Hematopoietic multipotent progenitor cell (in vitro differentiated cells): ENCODE measurements at regions not wholly inside any gene's neighbourhood (a gene's known extent, or its start where the extent isn't known, plus 50 kb on each side); places are given as distances from the start of the nearest gene placed in this dataset.
"Not testable (repeated sequence)": the region's sequence is repeated elsewhere in the genome, so short reads cannot be mapped to it uniquely, and the experiment has no call there.

Experiments used
- DNase-seq, 3 donors: peaks; one replicate each; pipeline ENCODE4 v3.0.0-alpha.2; 2011 to 2015; ENCODE audit warnings: low read depth in 2 of 3, low spot score in 2 of 3

DNA sequence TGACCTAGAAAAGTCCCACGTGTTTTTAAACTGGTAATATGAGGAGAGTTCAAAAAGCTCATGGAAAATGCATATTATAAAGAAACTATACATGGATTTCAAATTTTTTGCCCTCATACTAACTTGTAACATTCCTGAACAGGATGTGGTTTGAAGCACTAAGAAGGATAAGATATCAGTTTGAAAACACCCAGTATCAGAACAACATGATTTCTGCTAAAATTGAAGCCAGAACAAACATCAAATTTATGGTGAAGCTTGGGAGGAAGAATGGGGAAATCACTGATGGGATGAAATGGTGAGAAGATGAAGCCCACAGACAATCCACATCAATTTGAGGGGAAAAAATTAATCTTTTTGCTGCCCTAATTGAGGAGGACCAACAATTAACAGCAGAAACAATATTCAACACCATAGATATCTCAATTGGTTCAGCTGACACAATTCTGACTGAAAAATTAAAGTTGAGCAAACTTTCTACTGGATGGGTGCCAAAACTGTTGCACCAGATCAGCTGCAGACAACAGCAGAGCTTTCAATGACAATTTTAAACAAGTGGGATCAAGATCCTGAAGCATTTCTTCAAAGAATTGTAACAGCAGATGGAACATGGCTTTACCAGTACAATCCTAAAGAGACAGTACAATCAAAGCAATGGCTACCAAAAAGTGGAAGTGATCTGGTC lies 113.2 kb upstream of the SNX2 start:
- DNase-seq = no peak

DNA sequence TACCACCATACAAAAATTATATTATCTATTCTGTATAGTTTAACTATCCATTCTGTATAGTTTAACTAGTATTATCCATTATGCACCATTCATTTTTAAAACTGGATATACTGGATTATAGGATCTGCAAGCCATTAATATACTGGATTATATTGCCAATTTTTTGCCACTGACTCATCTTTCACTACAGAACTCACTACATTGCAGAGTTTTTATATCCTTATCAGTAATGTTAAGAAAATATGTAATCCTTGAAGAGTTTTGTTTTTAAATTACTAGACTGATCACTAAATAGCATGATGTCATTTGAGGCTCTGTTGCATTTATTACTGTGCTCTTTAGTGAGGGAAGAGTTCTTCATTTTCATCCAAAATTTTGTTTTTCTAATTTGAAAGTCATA lies 109.8 kb upstream of the SNX2 start:
- DNase-seq = no peak

DNA sequence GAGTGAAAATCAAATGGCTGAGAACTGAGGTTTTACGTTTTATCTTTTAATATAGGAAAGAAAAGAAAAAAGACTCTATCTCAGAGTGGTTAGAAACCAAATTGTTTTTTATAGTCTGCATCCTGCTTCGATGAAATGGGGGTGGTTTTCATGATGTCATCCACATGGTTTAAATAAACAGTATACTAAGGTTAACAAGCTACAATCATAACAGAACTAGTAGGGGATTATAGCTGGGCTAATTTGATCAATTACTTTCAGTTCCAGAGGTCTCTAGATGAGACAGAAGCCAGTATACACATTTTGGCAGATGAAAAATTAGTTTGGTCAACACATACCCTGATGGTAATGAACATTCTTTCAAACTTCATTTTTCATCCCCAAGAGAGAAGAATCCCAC lies 106.3 kb upstream of the SNX2 start:
- DNase-seq = no peak

DNA sequence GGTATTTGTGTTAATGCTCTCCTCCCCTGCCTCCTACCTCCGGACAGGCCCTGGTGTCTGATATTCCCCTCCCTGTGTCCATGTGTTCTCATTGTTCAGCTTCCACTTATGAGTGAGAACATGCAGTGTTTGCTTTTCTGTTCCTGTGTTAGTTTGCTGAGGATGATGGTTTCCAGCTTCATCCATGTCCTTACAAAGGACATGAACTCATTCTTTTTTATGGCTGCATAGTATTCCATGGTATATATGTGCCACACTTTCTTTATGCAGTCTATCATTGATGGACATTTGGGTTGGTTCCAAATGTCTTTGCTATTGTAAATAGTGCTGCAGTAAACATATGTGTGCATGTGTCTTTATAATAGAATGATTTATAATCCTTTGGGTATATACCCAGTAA lies 105.2 kb upstream of the SNX2 start:
- not testable (repeated sequence) for DNase-seq

DNA sequence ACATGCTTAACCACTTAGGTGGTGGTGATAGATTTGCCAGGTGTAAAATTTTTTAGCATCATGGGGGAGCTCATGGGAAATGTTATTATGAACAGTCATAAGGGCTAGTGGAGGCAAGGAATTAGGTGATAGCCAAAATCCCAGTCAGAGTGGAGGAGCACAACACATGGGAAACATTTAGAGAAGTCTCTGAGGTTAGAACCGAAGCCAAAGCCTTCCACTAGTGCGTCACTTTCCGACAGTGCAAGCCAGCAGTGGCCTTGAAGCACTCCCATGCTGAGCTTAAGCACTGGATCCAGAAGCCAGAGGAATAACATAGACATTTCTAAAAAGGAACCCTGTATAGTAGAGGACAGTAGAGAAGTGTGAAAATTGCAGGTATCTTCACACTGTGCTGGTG lies 101.5 kb upstream of the SNX2 start:
- no peak for DNase-seq

DNA sequence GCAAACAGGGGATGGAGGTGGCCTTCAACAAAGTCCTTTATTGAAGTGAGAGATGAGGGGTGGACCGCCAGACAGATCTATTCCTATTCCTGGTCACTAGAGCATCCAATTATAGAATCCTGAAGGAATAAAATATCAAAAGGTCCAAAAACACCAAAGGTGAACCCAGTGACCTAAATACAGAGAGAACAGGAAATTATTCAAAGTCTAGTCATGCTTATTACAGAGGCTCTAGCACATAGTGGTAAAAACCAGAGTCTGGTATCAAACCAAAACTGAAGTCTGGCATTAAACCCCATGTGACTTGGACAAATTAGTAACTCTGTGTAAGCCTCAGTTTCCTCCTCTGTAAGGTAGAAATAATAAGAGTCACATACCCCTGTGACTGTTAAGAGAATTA lies 100.5 kb upstream of the SNX2 start:
- DNase-seq = no peak

DNA sequence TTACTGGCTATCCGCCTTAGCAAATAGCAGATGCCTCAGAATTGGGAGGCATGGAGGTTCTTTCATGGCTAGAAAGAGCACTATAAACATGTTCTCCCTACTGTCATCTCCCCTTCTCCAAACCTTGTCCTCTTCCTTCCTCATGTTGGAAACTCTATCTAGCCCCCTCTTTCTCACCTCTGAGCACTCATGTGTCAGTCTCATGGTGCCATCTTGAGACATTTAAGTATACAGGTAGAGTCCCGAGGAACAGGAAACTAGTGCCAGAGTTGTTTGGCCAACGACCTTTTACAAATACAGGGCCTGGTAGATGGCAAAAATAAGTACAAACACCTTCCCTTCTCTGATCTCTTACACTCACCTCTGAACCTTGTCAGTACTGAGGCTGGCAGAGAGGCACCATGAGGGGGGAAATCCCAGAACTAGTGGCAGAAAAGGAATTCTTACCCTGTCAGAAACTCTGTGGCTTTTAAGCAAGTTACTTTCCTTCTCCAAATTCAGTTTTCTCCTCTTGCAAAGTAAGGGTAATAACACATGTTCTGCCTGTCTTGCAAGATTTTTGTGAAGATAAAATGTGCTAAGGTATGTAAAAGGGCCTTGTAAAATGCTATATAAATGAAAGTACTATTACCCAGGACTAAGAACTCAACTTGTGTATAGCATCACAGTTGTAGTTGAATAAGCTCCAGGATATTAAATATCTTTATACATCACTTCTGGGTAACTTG lies 94.1 kb upstream of the SNX2 start:
- DNase-seq = no peak

DNA sequence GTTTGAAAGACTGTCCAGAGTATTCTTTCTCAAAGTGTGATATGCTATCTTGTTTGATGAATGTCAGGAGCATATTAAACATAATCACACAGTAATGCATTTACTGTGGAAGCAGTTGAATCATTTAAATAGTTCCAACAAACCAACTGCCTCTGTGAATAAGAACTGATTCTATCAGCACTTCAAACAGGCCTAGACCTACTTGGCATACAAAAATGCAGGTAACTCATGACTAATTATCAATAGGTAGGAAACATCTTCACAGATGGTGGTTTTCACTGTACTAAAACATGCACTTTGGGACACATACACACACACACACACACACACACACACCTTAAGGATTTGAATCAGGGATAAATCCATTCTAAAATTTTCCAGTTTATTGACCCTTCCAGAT lies 91.2 kb upstream of the SNX2 start:
- DNase-seq = no peak

DNA sequence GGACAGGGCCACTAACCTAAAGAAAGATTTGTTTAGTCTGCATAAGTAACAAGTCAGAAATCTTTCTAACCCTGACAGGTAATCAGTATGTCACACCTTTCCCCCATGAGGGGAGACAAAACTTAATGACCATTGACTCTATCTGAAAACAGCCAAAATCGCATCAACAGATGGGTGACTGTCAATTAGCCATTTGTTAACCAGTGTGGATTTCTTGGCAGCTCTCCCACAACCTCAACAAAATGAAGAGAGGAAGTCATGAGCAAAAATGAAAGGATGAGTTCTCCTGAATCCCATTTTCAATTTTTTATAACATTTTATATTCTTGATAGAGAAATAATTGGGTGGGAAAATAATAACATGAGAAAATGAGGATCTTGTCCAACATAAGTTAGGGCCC lies 84.6 kb upstream of the SNX2 start:
- no peak for DNase-seq

DNA sequence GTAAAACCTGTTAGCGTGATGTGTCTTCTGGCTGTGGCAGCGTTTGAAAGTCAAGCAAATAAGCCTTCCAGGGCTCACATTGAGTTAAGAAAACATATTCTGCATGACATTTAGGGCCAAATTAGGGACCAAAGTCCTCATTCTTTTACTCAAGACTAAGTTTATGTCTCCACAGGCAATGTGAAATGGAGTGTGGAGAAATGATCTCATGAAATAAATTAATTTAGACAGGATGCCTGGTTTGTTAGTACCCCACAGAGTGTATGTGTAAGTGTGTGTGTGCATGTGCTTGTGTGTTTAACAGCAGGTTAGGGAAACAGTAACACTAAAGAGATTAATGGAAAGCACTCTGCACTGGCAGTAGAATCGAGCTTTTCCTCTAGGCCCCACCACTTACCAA lies 82.9 kb upstream of the SNX2 start:
- no peak for DNase-seq

DNA sequence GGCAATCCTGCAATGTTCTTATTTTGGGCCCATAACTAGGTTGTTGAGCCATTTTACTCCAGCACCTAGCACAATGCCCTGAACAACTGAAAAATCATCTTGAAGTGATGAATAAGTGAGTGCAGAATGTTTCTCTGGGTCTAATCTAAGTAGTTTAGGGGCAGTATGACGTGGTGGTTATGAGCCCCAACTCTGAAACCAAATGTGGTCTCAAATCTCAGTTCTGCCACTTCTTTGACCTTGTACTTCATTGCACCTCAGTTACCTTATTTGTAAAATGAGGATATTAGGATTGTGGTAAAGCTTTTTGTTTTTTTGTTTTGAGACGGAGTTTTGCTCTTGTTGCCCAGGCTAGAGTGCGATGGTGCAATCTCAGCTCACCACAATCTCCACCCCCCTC lies 80.9 kb upstream of the SNX2 start:
- DNase-seq = no peak

DNA sequence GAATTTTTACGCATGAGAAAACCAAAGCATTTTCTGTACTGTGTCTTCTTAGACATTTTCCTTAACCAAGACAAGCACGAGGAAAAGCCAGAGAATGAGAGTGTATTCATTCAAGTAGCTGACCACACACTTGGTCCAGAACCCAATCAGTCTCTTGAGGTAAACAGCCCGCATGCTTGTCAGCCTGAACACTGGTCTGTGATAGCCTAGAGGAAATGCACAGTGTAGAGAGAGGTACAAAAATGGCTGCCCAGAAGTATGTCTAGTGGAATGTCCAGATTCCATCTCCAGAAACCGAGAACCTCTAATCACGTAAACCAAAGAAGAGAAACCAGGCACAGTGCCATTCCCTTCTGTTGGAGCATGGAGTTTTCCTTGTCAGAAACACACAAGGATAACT lies 80.0 kb upstream of the SNX2 start:
- DNase-seq = no peak

DNA sequence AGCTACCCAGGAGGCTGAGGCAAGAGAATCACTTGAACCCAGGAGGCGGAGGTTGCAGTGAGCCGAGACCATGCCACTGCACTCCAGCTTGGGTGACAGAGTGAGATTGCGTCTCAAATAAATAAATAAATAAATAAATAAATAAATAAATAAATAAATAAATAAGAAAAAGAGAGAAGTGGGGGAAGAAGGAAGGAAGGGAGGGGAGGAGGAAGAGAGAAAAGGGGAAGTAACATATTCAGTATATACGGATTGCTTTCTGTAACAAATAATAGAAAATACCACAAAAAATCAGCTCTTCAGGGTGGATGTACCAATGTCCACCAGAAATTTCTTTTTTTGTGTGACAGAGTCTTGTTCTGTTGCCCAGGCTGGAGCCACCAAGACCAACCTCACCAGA lies 78.1 kb upstream of the SNX2 start:
- DNase-seq = not testable (repeated sequence)

DNA sequence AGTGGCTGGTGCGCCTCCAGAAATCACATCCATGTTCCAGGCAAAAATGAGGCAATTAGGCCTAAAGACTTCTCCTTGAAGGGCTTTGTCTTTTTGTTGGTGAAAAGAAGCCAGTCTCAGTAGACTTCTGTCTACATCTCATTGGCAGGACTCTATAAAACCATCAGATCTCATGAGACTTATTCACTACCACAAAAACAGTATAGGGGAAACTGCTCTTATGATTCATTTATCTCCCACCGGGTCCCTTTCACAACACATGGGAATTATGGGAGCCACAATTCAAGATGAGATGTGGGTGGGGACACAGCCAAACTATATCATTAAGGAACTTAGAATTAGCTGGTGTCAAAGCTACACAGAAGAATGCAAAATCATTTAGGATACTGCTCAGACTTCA lies 77.7 kb upstream of the SNX2 start:
- no peak for DNase-seq

DNA sequence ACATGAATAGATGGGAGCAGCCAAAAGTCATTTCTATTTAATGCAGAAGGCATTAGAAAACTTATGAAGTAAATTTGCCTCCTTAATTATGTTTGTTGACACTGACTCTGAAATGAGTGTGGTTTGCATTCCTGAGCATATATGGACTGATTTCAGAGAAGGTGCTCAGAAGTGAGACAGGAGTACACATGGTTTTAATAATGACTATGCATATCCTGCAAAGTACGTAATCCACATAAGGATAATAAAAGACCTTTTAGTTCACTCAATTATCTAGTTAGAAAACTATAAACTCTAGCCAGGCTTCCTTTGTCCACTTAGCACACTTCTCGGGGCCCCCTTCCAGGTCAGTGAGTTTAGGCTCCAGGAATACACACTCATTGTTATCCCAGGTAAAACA lies 75.7 kb upstream of the SNX2 start:
- no peak for DNase-seq

DNA sequence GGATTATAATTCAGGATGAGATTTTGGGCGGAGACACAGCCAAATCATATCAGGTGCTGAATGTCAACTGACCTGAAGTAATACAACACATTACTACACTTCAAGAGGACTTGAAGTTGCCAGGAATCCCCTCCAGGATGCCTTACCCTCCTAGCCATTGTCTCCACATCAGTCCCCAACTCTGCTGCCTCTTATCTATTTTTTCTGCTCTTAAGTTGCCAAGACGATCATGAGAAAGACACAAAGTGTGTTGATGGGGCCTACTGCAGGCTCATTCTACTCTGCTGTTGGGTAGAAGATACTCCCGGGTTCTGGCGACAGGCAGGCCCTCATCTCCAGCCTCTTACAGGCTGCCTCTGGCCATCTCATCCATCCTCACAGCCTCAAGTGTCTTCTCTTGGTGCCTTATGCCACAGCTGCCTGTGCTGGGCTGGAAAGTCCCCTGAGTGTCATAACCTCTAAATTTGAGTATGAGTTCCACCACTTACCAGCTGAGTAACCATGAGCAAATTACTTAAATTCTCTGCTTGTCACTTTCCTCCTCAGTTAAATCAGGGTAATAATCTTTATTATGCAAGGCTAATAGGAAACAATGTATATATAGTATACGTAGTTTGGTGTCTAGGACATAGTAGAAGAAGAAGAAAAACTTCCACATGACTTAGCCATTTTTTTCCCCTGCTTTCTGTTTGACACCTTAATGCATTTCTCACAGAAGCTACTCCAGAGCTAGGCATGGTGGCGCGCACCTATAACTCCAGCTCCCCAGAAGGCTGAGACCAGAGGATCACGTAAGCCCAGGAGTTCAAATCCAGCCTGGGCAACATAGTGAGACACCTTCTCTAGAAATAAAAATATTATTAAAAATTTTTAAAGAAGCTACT lies 73.0 kb upstream of the SNX2 start:
- peak in 1 of 3 donors; percentile 4 for DNase-seq

DNA sequence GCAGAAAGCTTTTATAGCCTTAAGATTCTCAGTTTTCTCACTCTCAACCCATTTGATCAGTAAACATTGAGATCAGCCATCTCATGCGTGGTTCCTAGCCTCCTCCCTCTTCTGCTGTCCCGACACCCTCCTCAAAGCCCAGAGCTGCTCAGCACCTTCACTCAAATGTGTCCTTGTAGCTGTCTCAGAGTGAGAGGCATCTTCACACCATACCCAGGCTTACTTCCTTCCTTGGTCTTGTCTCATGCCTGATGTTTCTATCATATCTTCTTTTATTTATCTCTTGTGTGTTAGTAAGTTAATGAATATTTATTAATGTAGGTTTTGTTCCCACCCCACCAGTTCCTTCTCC lies 72.4 kb upstream of the SNX2 start:
- no peak for DNase-seq

DNA sequence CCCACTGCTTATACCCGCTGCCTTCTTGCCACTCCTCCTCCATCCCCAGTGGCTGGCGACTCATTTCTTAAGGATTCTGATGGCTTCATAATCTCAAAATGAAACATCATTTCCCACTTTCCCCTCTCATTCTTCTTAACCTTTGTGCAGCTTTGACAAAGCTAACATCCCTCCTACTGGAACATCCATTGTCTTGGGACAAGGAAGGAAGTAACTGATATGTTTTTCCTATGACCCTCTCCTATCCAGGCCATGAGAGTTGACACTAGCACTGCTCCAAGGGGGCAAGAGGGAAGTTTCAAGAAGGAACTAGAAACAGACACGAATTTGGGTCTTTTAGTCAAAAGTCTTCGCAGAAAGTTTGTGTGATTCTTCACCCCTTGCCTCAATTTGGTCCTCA lies 71.7 kb upstream of the SNX2 start:
- no peak for DNase-seq

DNA sequence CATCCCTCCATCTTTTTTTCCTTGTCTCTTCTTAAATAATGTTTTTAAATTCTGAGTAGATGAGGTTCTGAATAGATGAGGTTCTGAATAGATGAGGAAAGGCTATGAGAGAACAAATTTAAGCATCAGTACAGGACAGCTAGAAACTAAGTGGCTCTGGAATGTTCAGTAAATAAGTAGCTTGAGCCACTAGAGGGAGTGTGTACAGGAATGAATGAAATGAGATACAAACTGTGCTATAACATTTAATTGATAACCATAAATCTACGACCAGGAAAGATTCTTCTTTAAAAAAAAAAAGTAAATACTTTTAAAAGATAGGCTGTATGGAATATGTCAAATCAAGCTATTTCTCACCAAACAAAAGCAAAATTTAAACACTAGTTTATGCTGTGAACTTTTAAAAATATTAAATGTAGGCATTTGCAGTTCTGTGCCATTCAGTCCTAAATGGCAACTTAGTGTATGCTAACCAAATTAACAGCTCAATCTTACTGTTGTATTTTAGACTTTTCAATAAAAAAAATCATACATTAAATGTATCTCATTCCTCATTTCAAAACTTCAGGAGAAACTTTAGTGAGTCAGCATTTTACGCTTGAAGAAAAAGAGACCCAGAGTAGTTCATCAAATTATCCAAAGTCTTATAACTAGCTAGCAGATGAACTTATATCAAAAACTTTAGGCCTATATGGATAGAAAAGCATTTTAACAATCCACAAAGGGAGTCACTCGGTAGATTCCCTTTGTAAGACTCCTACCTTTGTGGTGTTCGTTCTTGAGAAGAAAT lies 70.4 kb upstream of the SNX2 start:
- peak in 2 of 3 donors; percentile 10 to 49 for DNase-seq

DNA sequence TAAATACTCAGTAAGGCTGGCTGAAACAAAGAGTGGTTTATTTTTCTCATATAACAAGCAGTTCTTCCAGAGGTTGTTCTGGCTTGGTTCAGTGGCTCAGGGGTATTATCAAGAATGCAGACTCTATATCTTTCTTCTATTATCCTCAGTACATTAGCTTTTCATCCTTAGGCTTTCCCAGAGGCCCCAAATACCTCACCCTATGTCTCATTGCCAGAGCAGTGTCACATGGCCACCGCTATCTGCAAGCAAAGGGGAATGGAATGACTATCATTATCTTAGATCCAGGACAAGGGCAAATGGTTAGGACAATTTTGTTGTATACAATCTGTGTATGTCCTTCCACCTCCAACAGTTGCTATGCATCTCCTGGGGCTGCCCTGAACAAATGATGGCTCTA lies 69.0 kb upstream of the SNX2 start:
- DNase-seq = no peak

DNA sequence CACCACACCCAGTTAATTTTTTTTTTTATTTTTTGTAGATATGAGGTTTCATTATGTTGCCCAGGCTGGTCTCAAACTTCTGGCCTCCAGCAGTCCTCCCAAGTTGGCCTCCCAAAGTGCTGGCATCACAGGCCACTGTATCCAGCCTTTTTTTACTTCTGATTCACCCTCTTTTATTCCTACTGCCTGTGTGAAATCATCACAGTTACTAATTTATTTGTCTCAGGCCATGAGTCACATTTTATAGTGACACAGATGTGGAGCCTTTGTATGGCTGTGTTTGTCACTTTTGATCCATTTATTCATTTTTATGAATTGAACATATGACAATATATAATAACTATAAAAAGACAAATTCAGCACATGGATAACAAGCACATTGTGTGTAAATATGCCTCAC lies 67.1 kb upstream of the SNX2 start:
- DNase-seq = no peak
